HG03354 (cell line): ENCODE measurements at regions not wholly inside any gene's neighbourhood (a gene's known extent, or its start where the extent isn't known, plus 50 kb on each side); places are given as distances from the start of the nearest gene placed in this dataset.
"Not testable (repeated sequence)": the region's sequence is repeated elsewhere in the genome, so short reads cannot be mapped to it uniquely, and the experiment has no call there.

Experiments
- ATAC-seq: cut with Tn5 transposase; IDR thresholded peaks from one replicate; pipeline ENCODE4 v1.9.1; 2021; ENCODE audit warnings: mild to moderate bottlenecking; ENCODE audit not compliant: unreplicated experiment, poor library complexity, severe bottlenecking

- no peak for ATAC-seq
Observed at GRCh38 chr6:87785229-87785862, 83.3 kb upstream of the AKIRIN2 start.

- no peak for ATAC-seq
Observed at GRCh38 chr6:87784690-87785089, 82.7 kb upstream of the AKIRIN2 start.

DNA sequence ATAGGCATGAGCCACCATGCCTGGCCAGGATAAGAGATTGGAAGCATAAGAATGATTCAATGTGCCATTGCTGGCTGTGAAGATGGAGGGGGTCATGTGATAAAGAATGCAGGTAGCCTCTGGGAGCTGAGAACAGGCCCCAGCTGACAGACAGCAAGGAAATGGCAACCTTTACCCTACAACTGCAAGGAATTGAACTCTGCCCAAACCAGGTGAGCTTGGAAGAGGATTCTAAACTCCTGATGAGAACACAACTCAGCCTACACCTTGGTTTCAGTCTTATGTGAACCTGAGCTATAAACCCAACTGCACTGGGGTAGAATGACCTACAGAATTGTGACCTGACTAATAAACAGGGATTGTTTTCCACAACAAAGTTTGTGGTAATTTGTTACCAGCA, 82.0 kb upstream of the AKIRIN2 start:
- ATAC-seq: no peak

- no peak for ATAC-seq
Observed at GRCh38 chr6:87779542-87779941, 77.5 kb upstream of the AKIRIN2 start.

GRCh38 chr6:87772597-87773530, 70.8 kb upstream of the AKIRIN2 start:
- ATAC-seq: no peak

- ATAC-seq: no peak
Observed at GRCh38 chr6:87767478-87767877, 65.4 kb upstream of the AKIRIN2 start.

GRCh38 chr6:87766211-87766610, 64.2 kb upstream of the AKIRIN2 start:
- no peak for ATAC-seq

DNA sequence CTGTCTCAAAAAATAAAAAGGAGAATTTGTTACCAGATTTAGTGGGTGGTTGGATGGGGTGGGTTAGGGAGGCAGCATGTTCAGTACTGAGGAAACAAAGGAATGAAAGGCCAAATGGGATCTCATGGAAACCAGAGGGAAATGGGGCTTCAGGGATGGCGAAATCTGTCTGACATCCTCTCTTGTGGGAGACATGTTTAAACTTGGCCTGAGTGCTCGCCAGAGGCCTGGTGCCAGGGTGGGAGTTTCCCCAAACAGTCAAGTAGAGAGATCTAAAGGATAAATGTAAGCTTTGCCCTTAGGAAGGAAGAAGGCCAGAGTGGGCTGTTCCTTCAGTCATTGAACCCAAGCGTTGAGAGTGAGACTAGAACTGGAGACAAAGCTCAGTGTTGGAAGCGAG, 61.9 kb upstream of the AKIRIN2 start:
- ATAC-seq: no peak

- no peak for ATAC-seq
Observed at GRCh38 chr6:87763276-87763675, 61.2 kb upstream of the AKIRIN2 start.

DNA sequence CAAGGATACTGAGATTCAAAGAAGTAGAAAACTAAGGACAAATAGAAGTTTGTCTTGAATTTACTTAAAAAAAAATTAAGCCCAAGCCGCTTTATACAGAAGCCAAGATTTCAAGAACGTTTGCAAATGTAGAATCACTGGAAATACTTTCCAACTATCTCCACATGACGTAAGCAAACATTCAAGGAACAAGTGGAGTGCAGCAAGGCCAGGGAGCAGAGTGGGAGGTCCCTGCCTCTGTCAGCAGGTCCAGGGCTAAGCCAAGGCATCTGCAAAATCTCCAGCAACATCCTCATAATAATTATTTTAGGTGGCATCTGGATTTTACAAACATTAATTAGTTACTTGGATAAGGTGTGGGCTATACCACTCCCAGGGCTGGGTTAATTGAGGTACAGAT, 60.1 kb upstream of the AKIRIN2 start:
- ATAC-seq: no peak

DNA sequence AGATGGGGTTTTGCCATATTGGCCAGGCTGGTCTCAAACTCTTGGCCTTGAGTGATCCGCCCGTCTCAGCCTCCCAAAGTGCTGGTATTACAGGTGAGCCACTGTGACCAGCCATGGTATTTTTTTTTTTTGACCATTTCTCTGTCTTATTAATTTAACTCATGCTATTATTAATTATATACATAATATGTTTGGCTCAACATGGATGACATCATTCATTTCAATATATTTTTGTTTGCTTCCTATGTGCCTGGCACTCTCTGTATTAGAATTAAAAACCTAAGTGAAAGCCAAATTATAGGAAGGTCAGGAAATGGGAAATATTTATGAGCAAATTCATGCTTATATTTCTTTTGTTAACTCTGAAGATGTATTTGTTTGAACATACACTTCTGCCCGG, 55.8 kb upstream of the AKIRIN2 start:
- no peak for ATAC-seq

- ATAC-seq: peak; percentile 95
Observed at GRCh38 chr6:87756858-87757257, 54.8 kb upstream of the AKIRIN2 start.

DNA sequence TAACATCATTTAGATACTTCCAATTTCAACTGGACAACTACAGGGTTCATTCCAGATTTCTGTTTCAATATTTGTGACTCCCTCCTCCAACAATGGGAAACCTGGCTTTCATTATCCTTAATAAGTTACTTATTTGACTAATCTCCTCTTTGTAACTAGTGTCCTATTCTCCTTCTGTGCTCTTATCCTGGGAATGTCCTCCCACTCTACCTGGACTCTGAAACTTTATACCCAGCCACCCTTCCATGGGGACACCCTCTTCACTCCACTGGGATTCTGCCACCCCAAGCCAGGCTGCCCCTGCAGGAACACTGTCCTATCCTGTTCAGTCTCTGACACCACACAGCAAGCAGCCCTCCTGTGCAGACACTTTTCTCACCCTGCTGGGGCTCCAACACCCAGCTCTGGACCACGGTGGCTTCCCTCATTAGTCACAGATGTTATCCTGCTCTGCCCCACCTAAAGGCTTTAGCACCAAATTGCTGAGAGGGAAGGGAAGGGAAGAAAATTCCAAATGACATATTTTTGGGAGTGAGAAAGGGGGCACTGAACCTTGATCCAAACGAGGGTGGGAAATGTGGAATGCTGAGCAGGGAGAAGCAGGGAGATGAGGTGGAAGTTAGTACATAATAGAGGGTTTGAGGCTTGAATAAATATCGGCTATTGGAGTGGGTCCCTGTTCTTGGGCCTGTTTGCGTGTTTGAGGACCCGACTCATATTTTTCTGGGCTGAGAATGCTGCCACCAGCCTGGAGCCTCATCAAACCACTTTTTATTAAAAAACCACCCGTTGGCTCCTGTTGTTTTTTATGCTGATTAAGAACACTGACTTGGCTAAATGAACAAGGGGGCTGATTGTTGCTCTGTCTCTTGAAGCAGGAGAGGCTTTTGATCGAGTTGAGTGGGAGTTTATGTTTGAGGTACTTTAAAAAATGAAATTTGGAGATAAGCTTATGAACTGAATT, 54.0 kb upstream of the AKIRIN2 start:
- no peak for ATAC-seq

DNA sequence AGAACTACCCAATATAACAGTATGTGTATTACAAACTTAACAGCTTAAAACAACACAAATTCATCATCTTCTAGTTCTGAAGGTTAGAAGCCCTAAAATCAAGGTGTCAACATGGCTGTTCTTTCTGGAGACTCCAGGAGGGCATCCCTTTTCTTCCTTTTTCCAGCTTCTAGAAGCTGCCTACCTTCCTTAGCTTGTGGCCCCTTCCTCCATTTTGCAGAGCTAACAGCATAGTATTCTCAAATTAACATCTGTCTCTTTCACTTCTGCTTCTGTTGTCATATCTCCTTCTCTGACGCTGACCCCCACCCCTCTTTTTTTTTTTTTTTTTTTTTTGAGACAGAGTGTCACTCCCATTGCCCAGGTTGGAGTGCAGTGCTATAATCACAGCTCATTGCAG, 52.8 kb upstream of the AKIRIN2 start:
- ATAC-seq: peak; percentile 72

DNA sequence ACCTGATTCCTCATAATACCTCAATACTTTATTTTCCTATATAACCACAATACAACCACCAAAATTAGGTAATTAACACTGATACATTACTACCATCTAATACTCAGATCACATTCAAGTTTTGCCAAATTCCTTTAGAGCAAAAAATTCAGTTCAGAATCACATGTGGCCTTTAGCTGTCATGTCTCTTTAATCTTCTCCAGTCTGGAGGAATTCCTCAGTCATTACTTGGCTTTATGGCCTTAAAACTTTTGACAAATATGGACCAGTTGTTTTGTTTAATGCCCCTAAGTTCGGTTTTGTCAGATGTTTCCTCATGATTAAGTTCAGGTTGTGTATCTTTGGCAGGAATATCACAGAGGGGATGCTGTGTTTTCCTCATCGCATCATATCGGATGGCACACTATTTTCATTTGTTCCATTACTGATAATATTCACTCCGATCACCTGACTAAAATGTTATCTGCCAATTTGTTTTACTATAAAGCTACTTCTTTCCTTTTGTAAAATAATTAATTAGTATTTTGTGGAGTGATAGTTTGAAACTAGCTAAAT, 51.2 kb upstream of the AKIRIN2 start:
- no peak for ATAC-seq

DNA sequence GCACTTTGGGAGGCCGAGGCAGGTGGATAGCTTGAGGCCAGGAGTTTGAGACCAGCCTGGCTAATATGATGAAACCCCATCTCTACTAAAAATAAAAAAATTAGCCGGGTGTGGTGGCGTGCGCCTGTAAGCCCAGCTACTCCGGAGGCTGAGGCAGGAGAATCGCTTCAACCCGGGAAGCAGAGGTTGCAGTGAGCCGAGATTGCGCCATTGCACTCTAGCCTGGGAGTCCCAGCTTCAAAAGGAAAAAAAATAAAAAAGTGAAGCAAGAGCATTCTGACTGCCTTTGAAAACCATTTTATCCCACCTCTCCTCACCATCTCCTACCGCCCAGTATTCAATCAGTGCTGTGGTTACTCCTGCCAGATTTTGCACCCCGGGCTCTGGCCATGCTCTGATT, 50.5 kb upstream of the AKIRIN2 start:
- ATAC-seq: not testable (repeated sequence)
